ENCODE measurements at regions not wholly inside any gene's neighbourhood (a gene's known extent, or its start where the extent isn't known, plus 50 kb on each side); places are given as distances from the start of the nearest gene placed in this dataset.
"Not testable (repeated sequence)": the region's sequence is repeated elsewhere in the genome, so short reads cannot be mapped to it uniquely, and the experiment has no call there.

GRCh38 chr10:57654856-57655255, 612.8 kb downstream of the IPMK start:
- H3K79me2 ChIP-seq (ENCODE audit: insufficient read depth), result no peaks in the 10 kb centered on the region
- H4K20me1 ChIP-seq (ENCODE audit: insufficient read depth), result no peaks in the 10 kb centered on the region
- H2AFZ ChIP-seq, result no peak overlapping the region
- no peaks in the 10 kb centered on the region for H3K9me3 ChIP-seq (ENCODE audit: low read depth)
- WGBS, 2 experiments (ENCODE audit: low coverage in 1 of 2, low lambda C conversion rate in 2 of 2, missing lambda C conversion rate in 2 of 2), result 16 to 34% methylated on average over 2 of the region's 2 CpGs
- H3K4me1 ChIP-seq (ENCODE audit: insufficient read depth), result no peaks in the 10 kb centered on the region
- H3K9ac ChIP-seq, result no peak overlapping the region
- no peak overlapping the region for H3K4me2 ChIP-seq (ENCODE audit: unreplicated experiment)
- TF ChIP-seq EZH2 (IDR thresholded peaks at IDR 0.05; ENCODE audit: insufficient read depth, poor library complexity, severe bottlenecking), result no peak
- TF ChIP-seq EZH2phosphoT487 (IDR thresholded peaks at IDR 0.05; ENCODE audit: insufficient read depth, low read depth), result no peak
- no peak for DNase-seq
- H3K27ac ChIP-seq, result no peak overlapping the region
- H3K9me2 ChIP-seq (ENCODE audit: insufficient read depth), result no peaks in the 10 kb centered on the region
- no peaks in the 10 kb centered on the region for H3K27me3 ChIP-seq (replicated peaks; ENCODE audit: insufficient read depth)
- no peak overlapping the region for H3K4me3 ChIP-seq
- no peaks in the 10 kb centered on the region for H3F3A ChIP-seq (ENCODE audit: insufficient read depth)
- no peaks in the 10 kb centered on the region for H3K36me3 ChIP-seq (ENCODE audit: low read depth)
- in situ Hi-C loops (cut with MboI), result no loop called here

GRCh38 chr10:57645108-57645507, 622.6 kb downstream of the IPMK start:
- in situ Hi-C loops (cut with MboI), result not testable (repeated sequence)

GRCh38 chr10:57638411-57638810, 629.3 kb downstream of the IPMK start:
- Histone ChIP-seq H3K36me3 (ENCODE audit: low read depth) (no peaks in the 10 kb centered on the region), H3K4me3 (no peak overlapping the region), H3K9ac (no peak overlapping the region), H4K20me1 (ENCODE audit: insufficient read depth) (no peaks in the 10 kb centered on the region), H2AFZ (no peak overlapping the region), H3K9me3 (ENCODE audit: low read depth) (no peaks in the 10 kb centered on the region), H3K27ac (no peak overlapping the region), H3K4me1 (ENCODE audit: insufficient read depth) (no peaks in the 10 kb centered on the region), H3K4me2 (ENCODE audit: unreplicated experiment) (no peak overlapping the region), H3F3A (ENCODE audit: insufficient read depth) (no peaks in the 10 kb centered on the region), H3K27me3 (replicated peaks; ENCODE audit: insufficient read depth) (no peaks in the 10 kb centered on the region), H3K79me2 (ENCODE audit: insufficient read depth) (no peaks in the 10 kb centered on the region), H3K9me2 (ENCODE audit: insufficient read depth) (no peaks in the 10 kb centered on the region)
- WGBS, 2 experiments (ENCODE audit: low coverage in 1 of 2, low lambda C conversion rate in 2 of 2, missing lambda C conversion rate in 2 of 2), result 59 to 73% methylated on average over 2 of the region's 2 CpGs
- no peak for TF ChIP-seq EZH2 (IDR thresholded peaks at IDR 0.05; ENCODE audit: insufficient read depth, poor library complexity, severe bottlenecking)
- no peak for TF ChIP-seq EZH2phosphoT487 (IDR thresholded peaks at IDR 0.05; ENCODE audit: insufficient read depth, low read depth)
- DNase-seq, result no peak
- in situ Hi-C loops (cut with MboI), result no loop called here

More at GRCh38 chr10:57645108-57645507, 622.6 kb downstream of the IPMK start:
- not testable (repeated sequence) for H3K27ac ChIP-seq; H3K27me3 ChIP-seq (replicated peaks; ENCODE audit: insufficient read depth); H3K9me3 ChIP-seq (ENCODE audit: low read depth); H3K79me2 ChIP-seq (ENCODE audit: insufficient read depth); H4K20me1 ChIP-seq (ENCODE audit: insufficient read depth); H3K4me1 ChIP-seq (ENCODE audit: insufficient read depth); H3K4me2 ChIP-seq (ENCODE audit: unreplicated experiment); H3K36me3 ChIP-seq (ENCODE audit: low read depth); H3K9me2 ChIP-seq (ENCODE audit: insufficient read depth); H3F3A ChIP-seq (ENCODE audit: insufficient read depth); H3K9ac ChIP-seq; DNase-seq; H2AFZ ChIP-seq; H3K4me3 ChIP-seq
- WGBS, 2 experiments (ENCODE audit: low coverage in 1 of 2, low lambda C conversion rate in 2 of 2, missing lambda C conversion rate in 2 of 2), result 13 to 15% methylated on average over 3 of the region's 3 CpGs

GRCh38 chr10:57628592-57629284, 639.0 kb downstream of the IPMK start:
- DNase-seq, result no peak
- 0 to 1% methylated on average over 3 of the region's 3 CpGs for WGBS, 2 experiments (ENCODE audit: low coverage in 1 of 2, low lambda C conversion rate in 2 of 2, missing lambda C conversion rate in 2 of 2)
- in situ Hi-C loops (cut with MboI), result no loop called here

More at GRCh38 chr10:57628592-57629284, 639.0 kb downstream of the IPMK start:
- Histone ChIP-seq H3F3A (ENCODE audit: insufficient read depth) (no peaks in the 10 kb centered on the region), H2AFZ (no peak overlapping the region), H3K27me3 (replicated peaks; ENCODE audit: insufficient read depth) (no peaks in the 10 kb centered on the region), H3K4me1 (ENCODE audit: insufficient read depth) (no peaks in the 10 kb centered on the region), H3K9me3 (ENCODE audit: low read depth) (no peaks in the 10 kb centered on the region), H3K4me2 (ENCODE audit: unreplicated experiment) (no peak overlapping the region), H3K4me3 (no peak overlapping the region), H3K27ac (no peak overlapping the region), H3K36me3 (ENCODE audit: low read depth) (no peaks in the 10 kb centered on the region), H3K9me2 (ENCODE audit: insufficient read depth) (no peaks in the 10 kb centered on the region), H4K20me1 (ENCODE audit: insufficient read depth) (no peaks in the 10 kb centered on the region), H3K9ac (no peak overlapping the region), H3K79me2 (ENCODE audit: insufficient read depth) (no peaks in the 10 kb centered on the region)
- TF ChIP-seq EZH2 (IDR thresholded peaks at IDR 0.05; ENCODE audit: insufficient read depth, poor library complexity, severe bottlenecking) (no peak), EZH2phosphoT487 (IDR thresholded peaks at IDR 0.05; ENCODE audit: insufficient read depth, low read depth) (no peak)
